Neural progenitor cell (in vitro differentiated cells): ENCODE measurements at regions not wholly inside any gene's neighbourhood (a gene's known extent, or its start where the extent isn't known, plus 50 kb on each side); places are given as distances from the start of the nearest gene placed in this dataset.

ENCODE experiments used
- DNase-seq: peaks from one replicate; pipeline ENCODE4 v3.0.0-alpha.2; 2016; ENCODE audit warnings: low spot score
- H2AFZ ChIP-seq: fragments of 200-600 bp; sonication (generic); replicated peaks from 2 replicates; pipeline ENCODE4 v1.6.1; 2016; ENCODE audit warnings: antibody characterized with exemption
- H3F3A ChIP-seq: fragments of 200-600 bp; sonication (generic); 2 replicates; pipeline ENCODE4 v1.6.1; 2016; ENCODE audit warnings: antibody characterized with exemption, low read depth
- H3K27ac ChIP-seq: fragments of 200-600 bp; sonication (generic); 2 replicates; pipeline ENCODE4 v1.5.1; 2016; ENCODE audit warnings: mild to moderate bottlenecking
- H3K27me3 ChIP-seq: fragments of 200-600 bp; sonication (generic); 2 replicates; pipeline ENCODE4 v1.6.1; 2016; ENCODE audit warnings: mild to moderate bottlenecking, moderate library complexity
- H3K36me3 ChIP-seq: fragments of 200-600 bp; sonication (generic); 2 replicates; pipeline ENCODE4 v1.5.1; 2016
- H3K4me1 ChIP-seq: fragments of 200-600 bp; sonication (generic); 2 replicates; pipeline ENCODE4 v1.6.1; 2016; ENCODE audit warnings: mixed run types
- H3K4me2 ChIP-seq: fragments of 200-600 bp; sonication (generic); 2 replicates; pipeline ENCODE4 v1.6.1; 2016
- H3K4me3 ChIP-seq: fragments of 200-600 bp; sonication (generic); 2 replicates; pipeline ENCODE4 v1.5.1; 2016
- H3K79me2 ChIP-seq: fragments of 200-600 bp; sonication (generic); 2 replicates; pipeline ENCODE4 v1.6.1; 2016; ENCODE audit warnings: low read depth
- H3K9ac ChIP-seq: fragments of 200-600 bp; sonication (generic); 2 replicates; pipeline ENCODE4 v1.6.1; 2016
- H3K9me3 ChIP-seq: fragments of 200-600 bp; sonication (generic); 2 replicates; pipeline ENCODE4 v1.5.1; 2016; ENCODE audit warnings: low read depth
- H4K20me1 ChIP-seq: fragments of 200-600 bp; sonication (generic); 2 replicates; pipeline ENCODE4 v1.6.1; 2016; ENCODE audit warnings: low read depth
- H3K27ac Mint-ChIP-seq: 3 replicates; pipeline ENCODE4 v1.8.0; 2021; ENCODE audit warnings: mixed read lengths
- H3K27me3 Mint-ChIP-seq: 2 replicates; pipeline ENCODE4 v1.8.0; 2022; ENCODE audit warnings: low read depth, mild to moderate bottlenecking, inconsistent platforms, moderate library complexity, mixed read lengths; ENCODE audit not compliant: insufficient read depth
- H3K36me3 Mint-ChIP-seq: 3 replicates; pipeline ENCODE4 v1.8.0; 2021; ENCODE audit warnings: mixed read lengths
- H3K4me1 Mint-ChIP-seq: 3 replicates; pipeline ENCODE4 v1.8.0; 2021; ENCODE audit warnings: mixed read lengths
- H3K4me3 Mint-ChIP-seq: 3 replicates; pipeline ENCODE4 v1.8.0; 2021; ENCODE audit warnings: mild to moderate bottlenecking, moderate library complexity, mixed read lengths
- H3K9me3 Mint-ChIP-seq: 3 replicates; pipeline ENCODE4 v1.8.0; 2020; ENCODE audit warnings: mixed read lengths
- CTCF ChIP-seq: fragments of 200-600 bp; sonication (generic); IDR thresholded peaks from 2 replicates; pipeline ENCODE4 v1.5.1; 2017; ENCODE audit warnings: antibody characterized with exemption, mild to moderate bottlenecking
- EZH2 ChIP-seq: fragments of 200-600 bp; sonication (generic); IDR thresholded peaks from 2 replicates; pipeline ENCODE4 v1.6.1; 2017; ENCODE audit warnings: antibody characterized with exemption, mild to moderate bottlenecking, moderate library complexity
- EZH2phosphoT487 ChIP-seq: fragments of 200-600 bp; sonication (generic); IDR thresholded peaks from 2 replicates; pipeline ENCODE4 v1.6.1; 2017; ENCODE audit warnings: antibody characterized with exemption

GRCh38 chr10:106226142-106226541, 938.4 kb downstream of the SORCS1 start:
- Histone ChIP-seq H3K27me3 (no peaks in the 10 kb centered on the region), H3K4me2 (no peak overlapping the region), H3K4me3 (no peak overlapping the region), H3K79me2 (no peaks in the 10 kb centered on the region), H3K9ac (no peak overlapping the region), H2AFZ (no peak overlapping the region), H3K4me1 (no peaks in the 10 kb centered on the region), H3F3A (no peaks in the 10 kb centered on the region), H3K36me3 (no peaks in the 10 kb centered on the region), H3K27ac (no peak overlapping the region), H4K20me1 (no peaks in the 10 kb centered on the region), H3K9me3 (no peaks in the 10 kb centered on the region)
- peaks cover 3% of the 10 kb centered on the region for H3K4me1 Mint-ChIP-seq
- no peak overlapping the region for H3K27ac Mint-ChIP-seq
- H3K4me3 Mint-ChIP-seq = no peak overlapping the region
- no peaks in the 10 kb centered on the region for H3K9me3 Mint-ChIP-seq
- peaks cover 3% of the 10 kb centered on the region for H3K27me3 Mint-ChIP-seq
- no peaks in the 10 kb centered on the region for H3K36me3 Mint-ChIP-seq
- TF ChIP-seq EZH2phosphoT487 (no peak), EZH2 (no peak), CTCF (no peak)
- no peak for DNase-seq

GRCh38 chr10:106224676-106225075, 939.8 kb downstream of the SORCS1 start:
- H3K27me3 ChIP-seq = no peaks in the 10 kb centered on the region
- H3K36me3 ChIP-seq = no peaks in the 10 kb centered on the region
- no peaks in the 10 kb centered on the region for H3K4me1 ChIP-seq
- no peaks in the 10 kb centered on the region for H4K20me1 ChIP-seq
- peaks cover 3% of the 10 kb centered on the region for H3K4me1 Mint-ChIP-seq
- no peak overlapping the region for H3K4me2 ChIP-seq
- no peak overlapping the region for H3K4me3 Mint-ChIP-seq
- no peak overlapping the region for H2AFZ ChIP-seq
- H3K36me3 Mint-ChIP-seq = no peaks in the 10 kb centered on the region
- H3K27ac Mint-ChIP-seq = no peak overlapping the region
- H3K79me2 ChIP-seq = no peaks in the 10 kb centered on the region
- peaks cover 3% of the 10 kb centered on the region for H3K27me3 Mint-ChIP-seq
- H3K9me3 ChIP-seq = no peaks in the 10 kb centered on the region
- H3K9ac ChIP-seq = no peak overlapping the region
- no peaks in the 10 kb centered on the region for H3F3A ChIP-seq
- no peak for TF ChIP-seq EZH2
- no peak for TF ChIP-seq EZH2phosphoT487
- no peak for TF ChIP-seq CTCF
- H3K27ac ChIP-seq = no peak overlapping the region
- DNase-seq = no peak
- no peak overlapping the region for H3K4me3 ChIP-seq
- H3K9me3 Mint-ChIP-seq = no peaks in the 10 kb centered on the region

- Mint-ChIP-seq H3K27me3 (no peaks in the 10 kb centered on the region), H3K27ac (no peak overlapping the region), H3K9me3 (no peaks in the 10 kb centered on the region), H3K4me3 (no peak overlapping the region), H3K36me3 (no peaks in the 10 kb centered on the region), H3K4me1 (no peaks in the 10 kb centered on the region)
- H2AFZ ChIP-seq = no peak overlapping the region
- H4K20me1 ChIP-seq = no peaks in the 10 kb centered on the region
- no peak overlapping the region for H3K9ac ChIP-seq
- no peak overlapping the region for H3K27ac ChIP-seq
- DNase-seq = no peak
- no peaks in the 10 kb centered on the region for H3F3A ChIP-seq
- no peaks in the 10 kb centered on the region for H3K27me3 ChIP-seq
- H3K4me2 ChIP-seq = no peak overlapping the region
- H3K79me2 ChIP-seq = no peaks in the 10 kb centered on the region
- no peaks in the 10 kb centered on the region for H3K4me1 ChIP-seq
- H3K36me3 ChIP-seq = no peaks in the 10 kb centered on the region
- TF ChIP-seq EZH2phosphoT487 = no peak
- TF ChIP-seq CTCF = no peak
- no peak overlapping the region for H3K4me3 ChIP-seq
- no peaks in the 10 kb centered on the region for H3K9me3 ChIP-seq
These were observed 946.9 kb downstream of the SORCS1 start for GRCh38 chr10:106217627-106218026.

GRCh38 chr10:106216085-106216484, 948.4 kb downstream of the SORCS1 start:
- Mint-ChIP-seq H3K4me1 (no peaks in the 10 kb centered on the region), H3K4me3 (no peak overlapping the region), H3K27me3 (no peaks in the 10 kb centered on the region), H3K36me3 (no peaks in the 10 kb centered on the region), H3K9me3 (no peaks in the 10 kb centered on the region), H3K27ac (no peak overlapping the region)
- Histone ChIP-seq H3K36me3 (no peaks in the 10 kb centered on the region), H3K4me3 (no peak overlapping the region), H3K4me1 (no peaks in the 10 kb centered on the region), H4K20me1 (no peaks in the 10 kb centered on the region), H3K27me3 (no peaks in the 10 kb centered on the region), H3K4me2 (no peak overlapping the region), H2AFZ (no peak overlapping the region), H3K9ac (no peak overlapping the region), H3K9me3 (no peaks in the 10 kb centered on the region), H3K79me2 (no peaks in the 10 kb centered on the region), H3F3A (no peaks in the 10 kb centered on the region), H3K27ac (no peak overlapping the region)
- TF ChIP-seq CTCF = no peak
- TF ChIP-seq EZH2 = no peak
- no peak for TF ChIP-seq EZH2phosphoT487
- DNase-seq = no peak
